Loucy (cell line): ENCODE measurements at regions not wholly inside any gene's neighbourhood (a gene's known extent, or its start where the extent isn't known, plus 50 kb on each side); places are given as distances from the start of the nearest gene placed in this dataset.

Source experiments
- EZH2phosphoT487 ChIP-seq: fragments of 200-600 bp; IDR thresholded peaks from 2 replicates; pipeline ENCODE4 v1.6.1; 2018; ENCODE audit warnings: antibody characterized with exemption, mild to moderate bottlenecking, moderate library complexity, borderline replicate concordance
- TF ChIP-seq, protein P1 (sequence below): fragments of 200-600 bp; sonication (generic); conservative IDR thresholded peaks from 2 replicates; pipeline ENCODE4 v1.5.1; 2014; ENCODE audit warnings: mild to moderate bottlenecking, antibody characterized with exemption, low read length

DNA sequence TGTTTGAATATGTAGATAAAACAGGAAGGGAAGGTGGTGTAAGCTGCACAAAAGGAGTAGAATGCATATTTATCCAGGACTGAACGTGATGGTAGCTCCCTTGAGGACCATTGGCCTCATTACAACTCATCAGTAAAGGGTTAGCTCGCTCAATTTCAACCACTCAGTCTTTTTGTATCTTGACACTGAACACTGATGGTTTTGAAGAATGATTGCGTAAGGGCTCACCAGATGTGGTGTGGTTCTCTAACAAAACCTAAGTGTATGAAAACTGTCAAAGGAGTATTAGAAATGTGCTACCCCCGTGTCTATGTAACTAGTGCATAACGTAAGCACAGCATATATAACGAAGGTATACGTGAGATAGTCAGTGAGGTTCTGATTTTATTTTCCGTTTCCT is 272.4 kb upstream of the THSD7B start:
- TF ChIP-seq, protein P1, sequence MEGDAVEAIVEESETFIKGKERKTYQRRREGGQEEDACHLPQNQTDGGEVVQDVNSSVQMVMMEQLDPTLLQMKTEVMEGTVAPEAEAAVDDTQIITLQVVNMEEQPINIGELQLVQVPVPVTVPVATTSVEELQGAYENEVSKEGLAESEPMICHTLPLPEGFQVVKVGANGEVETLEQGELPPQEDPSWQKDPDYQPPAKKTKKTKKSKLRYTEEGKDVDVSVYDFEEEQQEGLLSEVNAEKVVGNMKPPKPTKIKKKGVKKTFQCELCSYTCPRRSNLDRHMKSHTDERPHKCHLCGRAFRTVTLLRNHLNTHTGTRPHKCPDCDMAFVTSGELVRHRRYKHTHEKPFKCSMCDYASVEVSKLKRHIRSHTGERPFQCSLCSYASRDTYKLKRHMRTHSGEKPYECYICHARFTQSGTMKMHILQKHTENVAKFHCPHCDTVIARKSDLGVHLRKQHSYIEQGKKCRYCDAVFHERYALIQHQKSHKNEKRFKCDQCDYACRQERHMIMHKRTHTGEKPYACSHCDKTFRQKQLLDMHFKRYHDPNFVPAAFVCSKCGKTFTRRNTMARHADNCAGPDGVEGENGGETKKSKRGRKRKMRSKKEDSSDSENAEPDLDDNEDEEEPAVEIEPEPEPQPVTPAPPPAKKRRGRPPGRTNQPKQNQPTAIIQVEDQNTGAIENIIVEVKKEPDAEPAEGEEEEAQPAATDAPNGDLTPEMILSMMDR, result no peak
- no peak for TF ChIP-seq EZH2phosphoT487
